ENCODE measurements at regions not wholly inside any gene's neighbourhood (a gene's known extent, or its start where the extent isn't known, plus 50 kb on each side); places are given as distances from the start of the nearest gene placed in this dataset.

- no TSS peak for BruUV-seq (replicated peaks)
- no peaks in the 10 kb centered on the region for H3K9me3 Mint-ChIP-seq (ENCODE audit: low read depth, unreplicated experiment)
- H3K27ac Mint-ChIP-seq (ENCODE audit: unreplicated experiment) = peak overlapping the region; percentile 70
- H3K4me3 Mint-ChIP-seq (ENCODE audit: low read depth, unreplicated experiment) = peak overlapping the region; percentile 35
- CTCF ChIA-PET = interaction anchor here (0.7 to 1.3 kb wide), 7 partner anchors 11 to 360 kb away, joined by 3 to 11 read pairs (median 4); no protein-coding TSS in a partner anchor
- peaks cover 44% of the 10 kb centered on the region for H3K4me1 Mint-ChIP-seq (ENCODE audit: low read depth, unreplicated experiment)
- DNase-seq = peak; percentile 91
- H3K36me3 Mint-ChIP-seq (ENCODE audit: insufficient read depth, unreplicated experiment) = peaks cover 52% of the 10 kb centered on the region
- H3K27me3 Mint-ChIP-seq (ENCODE audit: unreplicated experiment) = no peaks in the 10 kb centered on the region
- TF ChIP-seq, protein P1, sequence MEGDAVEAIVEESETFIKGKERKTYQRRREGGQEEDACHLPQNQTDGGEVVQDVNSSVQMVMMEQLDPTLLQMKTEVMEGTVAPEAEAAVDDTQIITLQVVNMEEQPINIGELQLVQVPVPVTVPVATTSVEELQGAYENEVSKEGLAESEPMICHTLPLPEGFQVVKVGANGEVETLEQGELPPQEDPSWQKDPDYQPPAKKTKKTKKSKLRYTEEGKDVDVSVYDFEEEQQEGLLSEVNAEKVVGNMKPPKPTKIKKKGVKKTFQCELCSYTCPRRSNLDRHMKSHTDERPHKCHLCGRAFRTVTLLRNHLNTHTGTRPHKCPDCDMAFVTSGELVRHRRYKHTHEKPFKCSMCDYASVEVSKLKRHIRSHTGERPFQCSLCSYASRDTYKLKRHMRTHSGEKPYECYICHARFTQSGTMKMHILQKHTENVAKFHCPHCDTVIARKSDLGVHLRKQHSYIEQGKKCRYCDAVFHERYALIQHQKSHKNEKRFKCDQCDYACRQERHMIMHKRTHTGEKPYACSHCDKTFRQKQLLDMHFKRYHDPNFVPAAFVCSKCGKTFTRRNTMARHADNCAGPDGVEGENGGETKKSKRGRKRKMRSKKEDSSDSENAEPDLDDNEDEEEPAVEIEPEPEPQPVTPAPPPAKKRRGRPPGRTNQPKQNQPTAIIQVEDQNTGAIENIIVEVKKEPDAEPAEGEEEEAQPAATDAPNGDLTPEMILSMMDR (IDR thresholded peaks at IDR 0.05; ENCODE audit: unreplicated experiment) = no peak
- intact Hi-C loops (cut with micrococcal nuclease; ENCODE audit: unreplicated experiment) = no loop called here
These were observed 50.4 kb upstream of the STXBP1 start for GRCh38 chr9:127561491-127562278.

All from Calu3 (cell line).